DND-41 (cell line): ENCODE measurements at regions not wholly inside any gene's neighbourhood (a gene's known extent, or its start where the extent isn't known, plus 50 kb on each side); places are given as distances from the start of the nearest gene placed in this dataset.

Source experiments
- EZH2 ChIP-seq: IDR thresholded peaks from 3 replicates; pipeline ENCODE4 v1.6.1; 2012; ENCODE audit warnings: borderline replicate concordance, low read depth, mild to moderate bottlenecking, moderate library complexity, low read length, inconsistent platforms; ENCODE audit not compliant: severe bottlenecking
- TF ChIP-seq, protein P1 (sequence below): IDR thresholded peaks from 2 replicates; pipeline ENCODE4 v1.5.1; 2012; ENCODE audit warnings: borderline replicate concordance, low read length, moderate library complexity, mild to moderate bottlenecking; ENCODE audit not compliant: poor library complexity, severe bottlenecking; ENCODE audit errors: extremely low read depth

DNA sequence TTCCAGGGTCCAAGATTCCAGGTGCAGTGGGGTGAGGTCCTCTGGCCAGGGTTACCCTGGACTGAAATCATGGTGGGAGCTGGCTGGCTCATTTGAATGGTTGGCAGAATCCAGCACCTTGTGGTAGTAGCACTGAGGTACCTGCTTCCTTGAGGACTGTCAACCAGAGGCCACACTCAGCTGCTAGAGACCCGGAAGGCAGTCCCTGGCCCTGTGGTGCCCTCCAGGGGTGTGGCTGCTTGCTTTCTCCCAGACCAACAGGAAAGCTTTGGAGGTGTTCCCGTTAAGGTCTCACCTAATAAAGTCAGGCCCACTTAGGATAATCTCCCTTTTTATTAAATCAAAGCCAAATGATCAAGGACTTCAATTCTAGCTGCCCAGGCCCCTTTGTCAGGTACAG lies 107.7 kb upstream of the GDF10 start:
- TF ChIP-seq EZH2: no peak
- TF ChIP-seq, protein P1, sequence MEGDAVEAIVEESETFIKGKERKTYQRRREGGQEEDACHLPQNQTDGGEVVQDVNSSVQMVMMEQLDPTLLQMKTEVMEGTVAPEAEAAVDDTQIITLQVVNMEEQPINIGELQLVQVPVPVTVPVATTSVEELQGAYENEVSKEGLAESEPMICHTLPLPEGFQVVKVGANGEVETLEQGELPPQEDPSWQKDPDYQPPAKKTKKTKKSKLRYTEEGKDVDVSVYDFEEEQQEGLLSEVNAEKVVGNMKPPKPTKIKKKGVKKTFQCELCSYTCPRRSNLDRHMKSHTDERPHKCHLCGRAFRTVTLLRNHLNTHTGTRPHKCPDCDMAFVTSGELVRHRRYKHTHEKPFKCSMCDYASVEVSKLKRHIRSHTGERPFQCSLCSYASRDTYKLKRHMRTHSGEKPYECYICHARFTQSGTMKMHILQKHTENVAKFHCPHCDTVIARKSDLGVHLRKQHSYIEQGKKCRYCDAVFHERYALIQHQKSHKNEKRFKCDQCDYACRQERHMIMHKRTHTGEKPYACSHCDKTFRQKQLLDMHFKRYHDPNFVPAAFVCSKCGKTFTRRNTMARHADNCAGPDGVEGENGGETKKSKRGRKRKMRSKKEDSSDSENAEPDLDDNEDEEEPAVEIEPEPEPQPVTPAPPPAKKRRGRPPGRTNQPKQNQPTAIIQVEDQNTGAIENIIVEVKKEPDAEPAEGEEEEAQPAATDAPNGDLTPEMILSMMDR: no peak
